HepG2 (cell line): ENCODE measurements at regions not wholly inside any gene's neighbourhood (a gene's known extent, or its start where the extent isn't known, plus 50 kb on each side); places are given as distances from the start of the nearest gene placed in this dataset.

Source experiments
- ATAC-seq: fragments of 200-7000 bp; cut with Tn5 transposase; 3 replicates; pipeline ENCODE4 v1.9.1; 2020; ENCODE audit warnings: mild to moderate bottlenecking, moderate library complexity
- BruUV-seq: library from RNA; stranded (reverse); fragments of 400-500 nt; replicated peaks from 2 replicates; lab custom pipeline; 2021; lab: Mats Ljungman, UMichigan
- CTCF ChIA-PET: fragments of 300-600 bp; formaldehyde crosslinking; extraction: SDS; loops from one replicate; lab custom pipeline; 2021; ENCODE audit warnings: low total read pairs, inconsistent platforms, low intra/inter-chr PET ratio; lab: Yijun Ruan, JAX
- POLR2A ChIA-PET: fragments of 350-600 bp; sonication (Branson Sonifier 250); formaldehyde crosslinking; loops from one replicate; lab custom pipeline; 2020; ENCODE audit warnings: antibody characterized with exemption, inconsistent platforms; lab: Yijun Ruan, JAX
- DNase-seq: peaks from one replicate; pipeline ENCODE4 v3.0.0-alpha.2; 2015; ENCODE audit warnings: low spot score
- FAIRE-seq: peaks from 3 replicates; lab custom pipeline; 2011; peaks lifted over from hg19 to GRCh38; lab: Jason Lieb, UNC
- H2AFZ ChIP-seq: one replicate; pipeline ENCODE4 v1.6.1; 2011; ENCODE audit warnings: low read length, inconsistent platforms
- H3K27ac ChIP-seq: fragments of 300-600 bp; 3 replicates; pipeline ENCODE4 v1.8.0; 2011; ENCODE audit warnings: mixed run types, mild to moderate bottlenecking, mixed read lengths, low read length, inconsistent platforms; ENCODE audit not compliant: insufficient read depth; ENCODE audit errors: extremely low read length
- H3K27me3 ChIP-seq, 2 experiments: fragments of 200-600 bp in 1 of 2; 2 replicates in 1 of 2; 3 replicates in 1 of 2; pipeline versions ENCODE4 v1.6.0 to v1.8.0; 2011; ENCODE audit warnings: low read length in 2 of 2, mild to moderate bottlenecking in 2 of 2, moderate library complexity in 2 of 2, inconsistent platforms in 1 of 2; ENCODE audit not compliant: insufficient read depth in 2 of 2, control insufficient read depth in 1 of 2
- H3K36me3 ChIP-seq, 2 experiments: fragments of 200-600 bp in 1 of 2; replicated peaks in 1 of 2; 2 replicates in 1 of 2; 3 replicates in 1 of 2; pipeline versions ENCODE4 v1.5.1 to v1.8.0; 2011; ENCODE audit warnings: low read length in 2 of 2, inconsistent platforms in 1 of 2; ENCODE audit not compliant: insufficient read depth in 2 of 2, control insufficient read depth in 1 of 2
- H3K4me1 ChIP-seq: 2 replicates; pipeline ENCODE4 v1.5.1; 2012; ENCODE audit warnings: low read length, inconsistent platforms; ENCODE audit not compliant: insufficient read depth
- H3K4me2 ChIP-seq: 2 replicates; pipeline ENCODE4 v1.6.0; 2011; ENCODE audit warnings: low read depth, low read length, inconsistent platforms
- H3K4me3 ChIP-seq, 3 experiments: fragments of 200-600 bp in 1 of 3; sonication (generic), shearing (Covaris generic) in 1 of 3; replicated peaks in 1 of 3; 2 replicates each; pipeline ENCODE4 v1.5.1; 2011 to 2016; ENCODE audit warnings: low read length in 3 of 3, inconsistent platforms in 2 of 3, low read depth in 2 of 3, mild to moderate bottlenecking in 2 of 3, control low read depth in 1 of 3, mixed read lengths in 1 of 3; ENCODE audit not compliant: insufficient read depth in 1 of 3
- H3K79me2 ChIP-seq: one replicate; pipeline ENCODE4 v1.6.1; 2011; ENCODE audit warnings: low read length, inconsistent platforms; ENCODE audit not compliant: insufficient read depth
- H3K9ac ChIP-seq: 2 replicates; pipeline ENCODE4 v1.6.0; 2011; ENCODE audit warnings: mild to moderate bottlenecking, low read depth, low read length, inconsistent platforms; ENCODE audit not compliant: insufficient read depth
- H3K9me3 ChIP-seq: 2 replicates; pipeline ENCODE4 v1.5.1; 2012; ENCODE audit warnings: mild to moderate bottlenecking, low read length
- H4K20me1 ChIP-seq: 2 replicates; pipeline ENCODE4 v1.6.0; 2011; ENCODE audit warnings: inconsistent platforms, mild to moderate bottlenecking, low read length, moderate library complexity; ENCODE audit not compliant: insufficient read depth
- ATF5 ChIP-seq: sonication (generic); formaldehyde crosslinking; IDR thresholded peaks from 2 replicates; pipeline ENCODE4 v1.4.0; 2020; ENCODE audit warnings: mild to moderate bottlenecking, low read depth, missing genetic modification reagents
- FOXA1 ChIP-seq, 2 experiments: fragments of 450-650 bp in 1 of 2; sonication (generic) in 1 of 2; formaldehyde crosslinking in 1 of 2; IDR thresholded peaks; 2 replicates each; pipeline versions ENCODE4 v1.4.0 to v1.6.1; 2016 to 2020; ENCODE audit warnings: missing genetic modification reagents in 1 of 2
- GATAD2A ChIP-seq: IDR thresholded peaks from 2 replicates; pipeline ENCODE4 v1.6.1; 2016
- JUND ChIP-seq: sonication (generic); formaldehyde crosslinking; IDR thresholded peaks from 2 replicates; pipeline ENCODE4 v1.8.0; 2022; ENCODE audit warnings: mild to moderate bottlenecking, missing genetic modification reagents
- KLF12 ChIP-seq: sonication (generic); formaldehyde crosslinking; IDR thresholded peaks from 2 replicates; pipeline ENCODE4 v1.4.0; 2020; ENCODE audit warnings: missing genetic modification reagents, borderline replicate concordance
- THYN1 ChIP-seq: sonication (generic); formaldehyde crosslinking; IDR thresholded peaks from 2 replicates; pipeline ENCODE4 v1.8.1; 2023; ENCODE audit warnings: low read depth, mild to moderate bottlenecking, moderate library complexity, missing genetic modification reagents, borderline replicate concordance
- ZBTB25 ChIP-seq: IDR thresholded peaks from 2 replicates; pipeline ENCODE4 v1.6.1; 2018; ENCODE audit warnings: missing genetic modification reagents
- ZNF264 ChIP-seq: sonication (generic); formaldehyde crosslinking; IDR thresholded peaks from 2 replicates; pipeline ENCODE4 v1.4.0; 2020; ENCODE audit warnings: missing genetic modification reagents
- ZNF468 ChIP-seq: sonication (generic); formaldehyde crosslinking; IDR thresholded peaks from 2 replicates; pipeline ENCODE4 v1.8.0; 2022; ENCODE audit warnings: mild to moderate bottlenecking, moderate library complexity, missing genetic modification reagents
- ZNF775 ChIP-seq: sonication (generic); formaldehyde crosslinking; IDR thresholded peaks from 2 replicates; pipeline ENCODE4 v1.4.0; 2020; ENCODE audit warnings: missing genetic modification reagents, mild to moderate bottlenecking, moderate library complexity, borderline replicate concordance
- WGBS: methylation state at CpG from one replicate; pipeline ENCODE4 v1.1.6; 2017; ENCODE audit warnings: low lambda C conversion rate; 5-methylcytosine and 5-hydroxymethylcytosine counted together
- in situ Hi-C: cut with HindIII; loops from 2 replicates; pipeline ENCODE4 v1.10.0; 2017; ENCODE audit warnings: low pct_unique_long_range_greater_than_20kb; ENCODE audit not compliant: extremely low pct_ligation_motif_present
- intact Hi-C: fragments of 100-400 bp; cut with micrococcal nuclease; formaldehyde crosslinking; loops from one replicate; pipeline ENCODE4 v1.10.0; 2022; ENCODE audit not compliant: unreplicated experiment

- Histone ChIP-seq H2AFZ (no peak overlapping the region), H3K9me3 (no peaks in the 10 kb centered on the region), H3K4me2 (no peak overlapping the region), H3K4me3 (no peak overlapping the region), H3K27ac (no peak overlapping the region), H3K36me3 (no peaks in the 10 kb centered on the region), H3K79me2 (no peaks in the 10 kb centered on the region), H4K20me1 (no peaks in the 10 kb centered on the region), H3K27me3 (no peaks in the 10 kb centered on the region), H3K9ac (no peak overlapping the region), H3K4me1 (no peaks in the 10 kb centered on the region)
- intact Hi-C loops, result no loop called here
- POLR2A ChIA-PET, result no interaction called here
- ATAC-seq, result no peak
- in situ Hi-C loops, result no loop called here
- FAIRE-seq, result no peak
- BruUV-seq, result no TSS peak
- 0% methylated on average over 1 of the region's 1 CpG for WGBS
- DNase-seq, result no peak
- CTCF ChIA-PET, result no interaction called here
- no peak for TF ChIP-seq FOXA1 (IDR thresholded peaks at IDR 0.05)
- no peak for TF ChIP-seq FOXA1 (CRISPR knock-in tag; IDR thresholded peaks at IDR 0.05)
- TF ChIP-seq THYN1 (CRISPR knock-in tag), result no peak
- TF ChIP-seq ZNF264, result no peak
- no peak for TF ChIP-seq JUND (CRISPR knock-in tag)
- no peak for TF ChIP-seq KLF12 (CRISPR knock-in tag)
- no peak for TF ChIP-seq ZNF775 (CRISPR knock-in tag)
- no peak for TF ChIP-seq ZNF468 (CRISPR knock-in tag)
- no peak for TF ChIP-seq ATF5 (CRISPR knock-in tag)
- TF ChIP-seq GATAD2A (CRISPR knock-in tag), result no peak
- no peak for TF ChIP-seq ZBTB25 (CRISPR knock-in tag)
These were observed 250.8 kb upstream of the CBLB start for GRCh38 chr3:106119614-106120082.
